ENCODE measurements at regions not wholly inside any gene's neighbourhood (a gene's known extent, or its start where the extent isn't known, plus 50 kb on each side); places are given as distances from the start of the nearest gene placed in this dataset.

DNA sequence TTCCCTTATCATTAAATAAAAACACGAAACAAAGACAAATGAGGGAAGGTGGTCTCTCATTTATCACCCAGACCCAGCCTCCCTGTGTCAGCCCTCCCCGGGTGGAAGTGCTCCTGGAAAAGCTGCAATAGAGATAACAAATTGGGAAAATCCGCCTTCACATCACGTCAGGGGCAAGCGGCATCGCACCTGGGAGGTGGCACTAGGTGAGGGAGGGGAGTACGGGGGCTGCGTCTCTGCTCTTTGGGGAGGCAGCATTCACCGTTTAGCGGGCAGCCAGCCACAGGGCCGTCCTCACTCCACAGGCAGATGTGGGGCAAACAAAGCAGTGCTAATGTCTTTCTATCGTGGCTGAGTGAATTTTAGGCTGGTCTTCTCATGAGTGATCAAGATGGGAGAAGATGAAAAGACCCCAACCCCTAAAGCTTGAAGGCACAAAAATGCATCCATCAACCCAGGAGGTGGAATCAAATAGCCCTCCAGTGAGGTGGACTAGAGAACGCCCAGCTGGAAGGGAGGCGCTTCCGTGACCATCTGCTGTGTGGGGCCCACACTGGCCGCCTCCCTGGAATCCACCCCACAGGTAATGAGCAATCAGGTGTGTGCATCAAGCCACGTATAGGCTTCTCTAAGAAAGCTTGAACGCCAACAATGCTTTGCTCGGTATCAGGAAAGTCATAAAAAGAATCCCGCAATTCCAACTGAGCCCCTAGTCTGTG lies 629.5 kb downstream of the BRD1 start:
- no peak for DNase-seq (ENCODE audit: low read depth in 2 of 2)

DNA sequence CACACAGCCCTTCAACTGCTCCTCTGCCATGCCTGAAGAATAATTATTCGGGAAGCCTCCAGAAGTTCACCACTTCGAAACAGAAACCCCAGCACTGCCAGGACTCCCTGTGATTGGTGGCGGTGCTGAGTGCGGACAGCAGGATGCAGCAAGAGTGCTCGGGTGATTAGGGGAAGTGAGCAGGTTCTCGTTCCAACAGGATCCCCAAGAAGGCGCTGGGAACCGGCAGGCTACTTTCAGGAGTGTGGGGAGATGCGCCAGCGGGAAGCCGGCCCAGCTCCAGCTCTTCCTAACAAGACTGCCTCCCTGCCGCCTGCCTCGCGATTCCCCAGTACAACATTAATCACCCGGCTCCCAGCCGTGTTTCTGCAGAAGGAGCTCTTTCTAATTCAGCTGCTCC lies 630.2 kb downstream of the BRD1 start:
- no peak for DNase-seq (ENCODE audit: low read depth in 2 of 2)

DNA sequence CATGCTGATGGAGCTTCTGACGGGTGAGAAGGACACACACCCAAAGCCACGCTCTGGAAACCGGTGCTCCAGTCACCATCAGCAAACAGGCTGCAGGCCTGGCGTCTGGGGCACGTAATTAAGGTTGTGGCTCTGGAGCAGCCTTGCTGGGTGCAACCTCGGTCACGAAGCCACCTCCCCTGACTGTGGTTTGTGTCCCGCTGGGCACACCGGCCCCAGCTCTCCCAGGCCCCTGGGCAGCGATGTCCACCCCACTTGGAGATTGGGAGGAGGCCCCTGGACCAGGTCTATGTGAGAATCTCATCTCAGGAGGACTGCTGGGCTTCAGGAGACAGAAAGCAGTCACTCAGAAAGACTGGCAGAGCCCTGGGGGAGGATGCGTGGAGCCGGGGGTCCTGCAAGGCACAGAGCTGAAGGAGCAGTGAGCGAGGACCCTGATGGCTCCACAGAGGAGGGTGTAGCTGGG lies 631.6 kb downstream of the BRD1 start:
- no peak for DNase-seq (ENCODE audit: low read depth in 2 of 2)

DNA sequence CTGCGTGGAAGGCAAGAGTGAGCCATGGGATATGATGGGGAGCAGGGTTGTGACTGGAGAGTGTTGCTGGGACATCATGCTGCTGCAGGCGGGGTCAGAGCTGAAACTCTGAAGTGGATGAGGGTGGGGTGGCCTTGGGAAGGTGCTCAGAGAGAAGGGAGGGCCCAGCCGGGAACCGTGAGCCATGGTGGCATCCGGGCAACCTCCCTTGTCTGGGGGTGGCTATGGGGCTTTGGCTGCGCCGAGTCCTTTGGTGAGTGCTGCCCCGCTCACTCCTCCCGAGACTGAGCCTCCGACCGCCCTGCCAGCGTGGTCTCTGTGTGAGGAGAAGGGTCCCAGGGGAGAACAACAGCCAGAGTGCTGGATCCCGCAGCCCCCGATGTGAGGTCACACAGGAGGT lies 632.0 kb downstream of the BRD1 start:
- DNase-seq (ENCODE audit: low read depth in 2 of 2): no peak

DNA sequence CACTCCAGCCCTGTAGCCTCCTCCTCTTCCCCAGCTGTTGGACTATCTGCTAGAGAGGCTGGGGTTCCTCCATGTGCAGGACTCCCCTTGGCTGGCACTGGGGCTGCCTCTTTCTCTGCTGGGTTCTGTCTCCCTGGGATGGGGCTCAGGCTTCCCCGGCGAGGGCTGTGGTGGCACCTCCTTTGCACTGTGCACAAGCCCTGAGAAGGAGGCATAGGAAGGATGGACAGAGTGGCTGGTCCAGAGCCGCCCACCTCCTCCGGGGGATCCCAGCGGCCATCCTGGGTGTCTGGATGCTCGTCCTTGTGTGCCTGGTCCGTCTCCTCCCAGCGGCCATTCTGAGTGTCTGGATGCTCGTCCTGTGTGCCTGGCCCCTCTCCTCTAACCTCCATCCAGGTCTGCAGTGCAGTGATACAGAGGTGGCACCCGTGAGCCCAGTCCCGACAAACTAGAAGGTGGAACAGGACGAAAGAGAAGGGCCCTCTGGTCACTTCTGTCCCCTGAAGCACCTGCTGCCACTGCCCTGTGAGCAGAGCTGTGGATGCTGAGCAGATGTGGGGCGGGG lies 633.7 kb downstream of the BRD1 start:
- DNase-seq (ENCODE audit: low read depth in 2 of 2): no peak

DNA sequence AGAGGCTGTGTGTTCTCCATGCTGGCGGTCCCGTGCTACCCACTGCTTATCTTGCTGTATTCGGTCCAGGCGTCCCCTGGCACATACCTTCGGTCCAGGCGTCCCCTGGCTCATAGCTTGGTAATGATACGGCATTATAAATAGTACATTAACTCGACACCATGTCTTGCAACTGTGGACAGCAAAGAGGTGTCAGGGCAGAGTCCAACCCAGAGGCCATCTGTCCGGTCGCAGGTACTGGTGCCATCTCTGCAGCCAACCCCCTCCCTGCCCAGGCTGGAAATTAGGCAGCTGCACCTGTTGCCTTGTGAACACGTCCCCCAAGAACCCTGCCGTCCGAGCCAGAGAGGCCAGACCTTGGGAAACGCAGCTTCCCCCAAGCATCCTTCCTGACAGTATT lies 634.3 kb downstream of the BRD1 start:
- no peak for DNase-seq (ENCODE audit: low read depth in 2 of 2)

DNA sequence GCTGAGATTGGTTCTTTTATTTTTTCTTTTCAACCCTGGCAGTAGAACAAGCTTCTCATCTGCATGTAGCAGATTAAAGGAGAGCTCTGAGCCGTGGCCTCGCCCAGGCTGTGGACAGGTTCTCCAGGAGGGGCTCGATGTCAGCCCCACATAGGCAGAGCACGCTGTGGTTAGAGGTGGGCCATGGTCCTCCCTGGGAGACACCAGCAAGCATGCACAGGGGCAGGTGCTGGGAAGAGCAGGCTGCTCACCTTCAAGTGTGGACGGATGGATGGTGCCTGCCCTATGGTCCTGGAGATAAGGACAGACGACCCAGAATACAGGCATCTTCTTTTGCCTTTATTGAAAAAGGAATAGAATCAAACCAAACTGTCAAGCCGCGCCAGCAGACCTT lies 634.8 kb downstream of the BRD1 start:
- DNase-seq (ENCODE audit: low read depth in 2 of 2): no peak

DNA sequence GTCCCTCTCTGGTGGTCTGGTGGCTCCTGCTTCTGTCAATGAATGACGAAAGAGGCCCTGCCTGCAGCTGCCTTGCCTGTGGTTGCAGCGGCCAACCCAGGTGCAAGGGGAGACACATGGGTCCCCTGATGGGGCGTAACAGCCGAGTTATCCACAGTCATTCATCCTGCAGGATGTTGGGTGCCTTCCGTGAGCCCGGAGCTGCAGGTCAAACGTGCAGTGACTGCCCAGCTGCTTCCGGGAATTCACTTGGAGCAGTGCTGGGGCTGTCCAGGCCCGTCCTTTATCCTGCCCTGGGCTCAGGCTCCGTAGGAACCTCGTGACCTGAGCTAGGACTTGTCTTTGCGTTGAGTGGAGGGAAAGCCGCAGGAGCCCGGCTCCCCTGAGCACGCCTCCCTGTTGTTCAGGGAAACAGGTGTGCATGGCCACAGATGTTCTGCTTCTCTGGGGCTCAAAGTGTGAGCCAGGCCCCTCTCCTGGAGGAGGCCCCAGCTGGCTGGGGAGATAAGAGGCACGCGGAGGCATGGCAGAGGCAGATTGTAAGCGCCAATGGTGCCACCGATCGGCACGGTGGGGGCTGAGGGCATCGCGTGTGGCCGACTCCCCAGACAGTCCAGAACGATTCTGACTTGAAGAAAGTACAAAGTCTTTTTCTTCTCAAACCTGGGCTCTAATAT lies 635.4 kb downstream of the BRD1 start:
- no peak for DNase-seq (ENCODE audit: low read depth in 2 of 2)

DNA sequence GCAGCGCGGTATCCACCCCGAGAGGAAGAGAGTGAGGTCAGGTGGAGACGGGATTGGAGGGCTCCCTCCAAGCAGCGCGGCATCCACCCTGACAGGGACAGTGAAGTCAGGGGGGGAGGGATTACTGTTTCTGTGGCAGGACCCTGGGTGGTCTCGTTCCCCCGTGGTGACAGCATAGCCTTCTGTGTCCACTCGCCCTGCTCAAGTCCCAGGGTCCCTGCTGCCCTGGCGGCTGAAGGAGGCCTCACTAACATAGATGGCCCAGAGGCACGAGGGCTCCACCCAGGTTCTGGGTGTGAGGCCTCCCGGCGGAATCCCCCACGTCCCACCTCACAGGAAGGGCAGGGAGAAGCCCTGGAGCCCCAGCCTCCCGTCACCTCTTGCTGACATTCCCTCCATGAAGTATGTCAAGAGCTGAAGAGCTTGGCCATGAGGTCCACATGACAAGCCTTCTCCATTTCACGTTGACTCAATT lies 636.1 kb downstream of the BRD1 start:
- no peak for DNase-seq (ENCODE audit: low read depth in 2 of 2)

DNA sequence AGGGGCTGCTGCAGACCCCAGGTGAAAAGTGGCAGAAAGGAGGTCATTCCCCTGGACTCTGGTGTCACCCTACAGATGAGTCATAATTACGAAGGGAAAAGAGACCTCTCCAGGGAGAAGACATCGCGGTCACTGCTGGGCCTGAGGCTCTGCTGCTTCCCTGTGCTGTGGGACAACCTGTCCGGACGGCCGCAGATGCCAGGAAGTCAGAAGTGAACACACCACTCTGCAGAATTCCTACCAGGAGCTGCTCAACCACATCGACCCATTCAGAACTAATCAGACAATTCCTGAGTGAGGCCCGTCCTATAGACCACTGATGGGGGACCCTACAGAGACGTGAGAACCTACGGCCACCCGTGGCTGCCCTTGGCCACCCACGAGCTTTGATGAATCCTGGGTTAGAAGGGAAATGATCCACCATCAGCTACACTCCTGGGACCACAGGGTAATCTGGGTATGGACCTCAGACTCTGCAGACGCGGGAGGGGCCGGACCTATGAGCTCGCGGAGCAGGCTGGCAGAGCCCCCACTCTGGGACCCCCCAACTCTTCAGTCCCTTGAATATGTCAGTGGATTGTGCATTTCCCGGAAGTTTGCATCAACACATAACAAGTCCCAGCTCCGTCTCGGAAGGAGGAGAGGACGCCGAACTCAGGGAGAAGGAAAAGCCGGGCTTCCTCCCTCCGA lies 636.7 kb downstream of the BRD1 start:
- DNase-seq (ENCODE audit: low read depth in 2 of 2): no peak

DNA sequence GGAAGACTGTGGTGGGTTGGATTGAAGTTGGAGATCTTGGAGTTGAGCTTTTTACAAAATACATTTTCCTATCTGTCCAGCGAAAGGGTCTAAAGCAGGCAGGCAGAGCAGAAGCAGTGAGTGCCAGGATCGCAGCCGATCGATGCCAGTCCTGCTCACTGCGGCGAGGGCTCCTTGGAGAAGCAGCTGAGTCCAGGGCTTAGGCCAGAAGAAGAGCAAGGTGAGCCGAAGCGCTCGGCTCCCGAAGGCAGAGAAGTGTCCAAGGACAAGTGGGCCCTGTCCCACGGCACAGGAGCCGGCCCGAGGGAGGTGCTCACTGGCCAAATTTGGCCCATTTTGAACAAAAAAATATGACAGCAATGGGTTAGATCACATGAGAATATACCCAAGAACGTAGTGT lies 637.8 kb downstream of the BRD1 start:
- DNase-seq (ENCODE audit: low read depth in 2 of 2): no peak

DNA sequence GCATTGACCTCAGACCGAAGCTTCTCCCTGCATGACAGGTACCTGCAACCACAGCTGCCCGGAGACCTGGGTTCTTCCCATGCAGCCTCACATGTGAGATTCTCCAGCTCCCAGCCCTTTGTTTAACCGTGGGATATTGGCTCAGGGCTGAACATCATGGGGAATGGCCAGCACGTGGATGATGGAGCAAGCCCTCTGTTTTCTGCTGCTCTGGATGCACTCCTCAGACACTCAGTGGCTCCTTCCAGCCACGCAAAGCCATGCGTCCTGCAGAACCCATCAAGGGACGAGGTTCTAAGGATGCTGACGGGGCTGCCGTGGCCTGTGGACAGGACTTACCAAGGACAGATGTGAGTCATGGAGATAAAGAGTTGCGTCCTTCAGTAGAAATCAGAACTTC lies 639.1 kb downstream of the BRD1 start:
- no peak for DNase-seq (ENCODE audit: low read depth in 2 of 2)

DNA sequence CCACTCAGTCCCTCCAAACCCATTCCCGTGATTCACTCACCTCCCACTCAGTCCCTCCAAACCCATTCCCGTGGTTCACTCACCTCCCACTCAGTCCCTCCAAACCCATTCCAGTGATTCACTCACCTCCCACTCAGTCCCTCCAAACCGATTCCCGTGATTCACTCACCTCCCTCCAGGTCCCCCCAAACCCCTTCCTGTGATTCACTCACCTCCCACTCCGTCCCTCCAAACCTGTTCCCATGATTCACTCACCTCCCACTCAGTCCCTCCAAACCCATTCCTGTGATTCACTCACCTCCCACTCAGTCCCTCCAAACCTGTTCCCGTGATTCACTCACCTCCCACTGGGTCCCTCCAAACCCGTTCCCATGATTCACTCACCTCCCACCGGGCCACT lies 639.6 kb downstream of the BRD1 start:
- DNase-seq (ENCODE audit: low read depth in 2 of 2): no peak

DNA sequence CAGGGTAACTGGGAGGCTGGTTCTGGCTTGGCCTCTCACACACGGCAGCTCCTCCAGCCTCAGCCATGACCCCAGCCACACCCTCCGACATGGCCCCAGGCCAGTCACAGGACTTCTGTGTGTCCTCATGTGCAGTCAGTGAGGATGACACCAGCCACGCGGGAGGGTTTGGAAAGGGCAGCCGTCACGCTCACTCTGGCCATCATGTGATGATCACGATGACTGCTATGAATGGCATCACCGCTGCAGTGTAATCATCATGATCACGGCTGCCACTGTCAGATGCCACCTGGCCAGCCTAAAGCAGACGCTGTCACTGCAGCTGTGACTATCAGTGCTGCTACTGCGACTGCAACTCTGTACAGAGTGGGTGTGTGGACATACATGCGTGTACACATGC lies 640.9 kb downstream of the BRD1 start:
- DNase-seq (ENCODE audit: low read depth in 2 of 2): no peak

DNA sequence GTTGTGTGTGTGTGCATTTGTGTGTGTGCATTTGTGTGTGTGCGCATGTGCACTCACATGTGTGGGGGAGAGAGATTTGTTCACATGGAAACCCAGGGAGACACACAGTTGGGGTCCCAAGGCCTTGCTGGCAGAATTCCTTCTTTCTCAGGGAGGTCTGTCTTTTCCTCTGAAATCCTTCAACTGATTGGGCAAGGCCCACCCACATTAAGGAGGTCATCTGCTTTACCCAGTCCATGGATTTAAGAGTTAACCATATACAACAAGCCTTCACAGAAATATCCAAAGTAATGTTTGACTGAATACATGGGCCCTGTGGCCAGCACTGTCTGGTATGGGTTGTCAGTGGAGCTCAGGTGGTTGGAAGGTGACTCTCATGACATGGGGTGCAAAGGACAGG lies 641.4 kb downstream of the BRD1 start:
- DNase-seq (ENCODE audit: low read depth in 2 of 2): no peak

DNA sequence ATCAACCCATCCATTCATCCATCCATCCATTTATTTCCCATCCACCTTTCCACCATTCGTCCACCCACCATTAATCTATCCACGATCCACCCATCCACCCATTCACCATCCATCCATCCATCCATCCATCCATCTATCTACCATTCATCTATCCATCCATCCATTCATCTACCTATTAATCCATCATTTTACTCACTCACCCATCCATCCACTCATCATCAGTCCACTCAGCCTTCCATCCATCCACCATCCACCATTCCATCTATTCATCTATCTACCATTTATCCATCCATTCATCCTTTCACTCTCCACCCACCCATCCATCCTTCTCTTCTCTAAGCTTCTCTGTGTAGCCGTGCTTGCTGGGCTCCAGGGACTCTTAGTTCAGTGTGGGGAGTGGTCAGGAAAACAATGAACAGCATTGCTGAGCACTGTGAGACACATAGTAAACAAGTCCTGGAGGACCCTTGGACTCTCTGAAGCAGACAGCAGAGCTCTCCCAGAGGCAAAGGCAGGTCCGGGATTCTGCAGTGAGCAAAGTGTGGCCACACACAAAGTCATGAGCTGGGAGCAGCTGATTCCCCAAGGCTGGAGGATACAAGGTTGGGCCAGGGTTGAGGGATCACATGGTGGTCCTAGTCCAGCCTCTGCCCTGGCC lies 642.2 kb downstream of the BRD1 start:
- no peak for DNase-seq (ENCODE audit: low read depth in 2 of 2)

DNA sequence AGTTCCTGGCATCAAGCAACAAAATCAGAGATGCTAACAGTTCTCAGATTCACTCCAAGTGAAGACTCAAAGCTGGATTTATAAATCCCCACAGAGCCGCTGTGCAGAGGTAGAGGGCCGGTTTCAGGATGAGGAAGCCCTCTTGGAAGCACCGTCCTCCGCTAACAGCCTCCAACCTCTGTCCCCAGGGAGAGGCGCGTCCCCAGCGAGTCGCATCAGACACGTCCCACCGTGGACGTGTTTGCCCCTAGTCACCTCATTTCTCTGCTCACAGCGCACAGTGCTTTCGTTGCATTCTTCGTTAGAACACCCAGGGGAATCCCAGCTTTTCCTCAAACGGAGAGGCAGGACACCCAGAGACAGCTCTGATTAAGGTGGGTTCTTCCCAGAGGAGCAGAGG lies 642.9 kb downstream of the BRD1 start:
- DNase-seq (ENCODE audit: low read depth in 2 of 2): no peak

DNA sequence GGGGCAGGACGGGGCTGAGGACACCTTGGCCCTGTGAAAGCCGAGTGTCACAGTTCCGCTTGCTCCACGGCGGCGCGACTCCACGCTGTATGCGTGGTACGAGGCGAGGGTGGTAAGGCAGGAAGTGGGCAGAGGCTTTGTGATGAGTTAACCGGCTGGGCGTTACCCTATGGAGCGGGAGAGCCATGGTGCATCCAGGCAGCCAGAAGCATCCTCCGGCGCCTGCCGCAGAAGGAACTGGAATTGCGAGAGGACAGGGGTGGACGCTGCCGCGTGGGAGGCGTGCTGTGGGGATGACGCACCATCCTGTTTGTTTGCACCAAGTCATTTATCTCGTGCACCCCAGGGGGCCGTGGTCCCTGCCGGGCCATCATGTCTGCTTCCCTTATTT lies 643.9 kb downstream of the BRD1 start:
- DNase-seq (ENCODE audit: low read depth in 2 of 2): no peak

DNA sequence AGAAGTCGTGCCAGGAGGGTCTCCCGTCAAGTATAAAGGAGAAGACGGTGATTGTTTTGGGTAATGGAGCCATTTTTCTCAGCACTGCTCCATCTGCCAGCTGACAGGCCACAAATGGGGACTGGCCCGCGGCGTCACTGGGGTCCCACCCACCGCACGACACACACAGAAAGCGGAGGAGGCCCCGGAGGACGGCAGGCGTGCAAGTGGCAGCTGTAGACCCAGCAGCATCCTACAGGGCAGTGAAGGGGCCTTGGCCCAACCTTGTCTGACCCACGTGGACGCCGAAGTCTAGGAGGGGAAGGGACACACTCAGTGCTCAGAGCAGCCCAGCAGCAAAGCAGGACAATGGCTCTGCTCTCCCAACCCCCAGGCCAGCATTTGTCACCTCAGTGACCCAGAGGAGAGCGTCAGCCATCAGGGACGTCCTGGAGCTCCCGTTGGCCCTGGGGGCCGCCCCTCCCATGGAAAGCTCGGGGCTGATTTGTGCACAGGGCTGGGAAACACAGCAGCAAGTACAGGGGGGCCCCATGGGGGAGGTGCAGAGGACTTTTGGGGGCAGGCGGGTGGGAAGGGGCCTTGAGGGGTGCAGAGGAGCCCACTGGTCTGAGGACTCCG lies 644.4 kb downstream of the BRD1 start:
- no peak for DNase-seq (ENCODE audit: low read depth in 2 of 2)

DNA sequence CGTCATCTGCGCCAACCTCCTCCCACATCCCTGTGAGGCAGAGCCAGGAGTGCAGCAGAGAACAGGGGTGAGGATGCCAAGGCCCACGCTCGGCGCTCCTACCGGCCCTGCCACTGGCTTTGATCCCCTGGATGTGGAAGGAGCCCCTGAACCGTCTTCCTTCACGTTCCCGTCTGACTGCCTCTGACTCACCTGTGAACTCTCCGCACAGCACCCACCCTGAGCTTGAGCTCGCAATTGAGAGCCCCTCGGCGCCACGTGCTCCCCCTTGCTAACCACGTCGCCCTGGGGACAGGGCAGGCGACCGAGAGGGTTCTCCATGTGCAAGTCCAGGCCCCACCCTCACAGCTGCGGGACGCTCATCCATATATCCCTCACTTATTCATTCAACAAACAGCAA lies 645.3 kb downstream of the BRD1 start:
- no peak for DNase-seq (ENCODE audit: low read depth in 2 of 2)

DNA sequence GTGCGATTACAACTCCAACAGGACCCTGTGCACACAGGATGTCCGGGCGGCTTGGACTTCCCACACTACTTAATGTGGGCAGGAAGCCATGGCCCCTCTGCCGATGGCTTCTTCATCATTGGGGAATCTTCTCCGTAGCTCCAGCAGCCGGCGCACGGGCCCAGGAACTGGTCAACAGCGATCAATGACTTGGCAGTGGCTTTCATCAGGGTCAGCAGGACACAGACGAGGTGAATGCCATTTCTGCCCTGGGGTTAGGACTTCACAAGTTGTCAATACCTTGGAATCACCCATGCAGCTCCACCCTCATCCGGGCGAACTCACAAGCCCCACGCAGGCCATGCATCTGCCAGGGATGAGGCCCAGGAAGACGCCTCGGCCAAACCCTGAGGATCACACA lies 645.7 kb downstream of the BRD1 start:
- no peak for DNase-seq (ENCODE audit: low read depth in 2 of 2)

DNA sequence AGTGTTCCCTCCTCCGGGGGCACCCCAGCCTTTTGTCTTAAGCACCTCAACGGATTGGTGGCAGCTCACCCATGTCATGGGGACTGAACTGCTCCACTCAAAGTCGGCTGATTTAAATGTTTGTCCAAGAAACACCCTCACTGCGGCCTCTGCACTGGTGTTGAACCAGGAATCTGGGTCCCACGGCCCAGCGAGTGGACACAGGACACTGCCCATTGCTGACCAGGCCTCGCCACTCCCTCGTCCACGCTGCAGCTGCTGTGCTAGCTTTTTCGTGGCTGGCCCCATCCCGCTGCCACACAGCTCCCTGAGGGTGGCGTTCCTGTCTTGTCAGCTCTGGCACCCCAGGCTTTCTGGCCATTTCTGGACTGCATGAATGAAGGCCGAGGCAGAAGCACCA lies 646.2 kb downstream of the BRD1 start:
- DNase-seq (ENCODE audit: low read depth in 2 of 2): no peak
